ENCODE measurements at regions not wholly inside any gene's neighbourhood (a gene's known extent, or its start where the extent isn't known, plus 50 kb on each side); places are given as distances from the start of the nearest gene placed in this dataset.

DNA sequence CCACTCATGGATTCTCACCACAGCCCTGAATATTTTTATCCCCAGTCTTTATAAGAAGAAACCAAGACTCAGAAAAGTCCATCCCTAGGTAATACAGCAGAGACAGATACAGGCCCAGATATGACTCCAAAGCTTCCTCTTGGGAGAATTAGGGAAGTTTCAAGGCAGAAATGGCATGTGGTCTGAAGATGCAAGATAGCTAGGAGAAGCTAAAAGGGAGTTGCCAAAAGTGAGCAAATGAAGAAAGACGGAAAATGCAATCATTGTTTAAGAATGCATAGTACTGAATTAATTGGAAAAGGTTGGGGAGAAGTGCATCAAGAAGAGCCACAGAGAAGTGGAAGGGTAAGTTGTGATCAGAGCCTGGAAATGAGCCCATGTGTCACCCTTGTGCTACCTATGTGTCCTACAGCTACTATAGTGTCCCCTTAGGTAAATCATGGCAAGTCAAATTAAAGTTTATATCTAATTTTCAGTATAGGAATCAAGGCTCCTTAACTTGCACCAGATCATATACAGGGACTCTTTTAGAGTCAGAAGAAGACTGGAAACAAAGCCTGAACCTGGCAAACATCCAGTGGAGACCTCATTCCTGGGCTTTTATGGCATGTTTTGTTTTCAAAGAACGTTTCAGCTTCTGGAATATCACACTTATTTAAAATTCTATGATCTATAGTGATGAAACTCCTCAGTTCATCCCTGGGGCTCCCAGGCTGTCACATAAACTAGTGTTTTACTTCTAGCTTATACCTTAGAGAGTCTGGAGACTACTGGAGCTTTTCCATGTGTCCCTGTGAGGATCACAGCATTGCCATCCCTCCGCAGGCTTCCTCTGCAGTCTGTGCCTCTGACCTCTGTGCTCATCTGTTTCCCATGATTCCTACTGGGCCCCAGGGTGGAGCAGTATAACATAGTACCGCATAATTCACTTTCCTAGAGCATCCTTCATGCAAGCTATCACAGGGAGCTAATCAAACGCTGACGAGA is 189.0 kb upstream of the CDKN3 start:
- TF ChIP-seq, protein P1, sequence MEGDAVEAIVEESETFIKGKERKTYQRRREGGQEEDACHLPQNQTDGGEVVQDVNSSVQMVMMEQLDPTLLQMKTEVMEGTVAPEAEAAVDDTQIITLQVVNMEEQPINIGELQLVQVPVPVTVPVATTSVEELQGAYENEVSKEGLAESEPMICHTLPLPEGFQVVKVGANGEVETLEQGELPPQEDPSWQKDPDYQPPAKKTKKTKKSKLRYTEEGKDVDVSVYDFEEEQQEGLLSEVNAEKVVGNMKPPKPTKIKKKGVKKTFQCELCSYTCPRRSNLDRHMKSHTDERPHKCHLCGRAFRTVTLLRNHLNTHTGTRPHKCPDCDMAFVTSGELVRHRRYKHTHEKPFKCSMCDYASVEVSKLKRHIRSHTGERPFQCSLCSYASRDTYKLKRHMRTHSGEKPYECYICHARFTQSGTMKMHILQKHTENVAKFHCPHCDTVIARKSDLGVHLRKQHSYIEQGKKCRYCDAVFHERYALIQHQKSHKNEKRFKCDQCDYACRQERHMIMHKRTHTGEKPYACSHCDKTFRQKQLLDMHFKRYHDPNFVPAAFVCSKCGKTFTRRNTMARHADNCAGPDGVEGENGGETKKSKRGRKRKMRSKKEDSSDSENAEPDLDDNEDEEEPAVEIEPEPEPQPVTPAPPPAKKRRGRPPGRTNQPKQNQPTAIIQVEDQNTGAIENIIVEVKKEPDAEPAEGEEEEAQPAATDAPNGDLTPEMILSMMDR (IDR thresholded peaks at IDR 0.05), result no peak
- no peak for TF ChIP-seq POLR2A (IDR thresholded peaks at IDR 0.05)
- TF ChIP-seq EP300 (IDR thresholded peaks at IDR 0.05), result no peak
- no peak for TF ChIP-seq POLR2AphosphoS5 (IDR thresholded peaks at IDR 0.05)
